OCI-LY1 (cell line): ENCODE measurements at regions not wholly inside any gene's neighbourhood (a gene's known extent, or its start where the extent isn't known, plus 50 kb on each side); places are given as distances from the start of the nearest gene placed in this dataset.

ENCODE experiments used
- H2AFZ ChIP-seq: fragments of 200-600 bp; sonication (generic), shearing (Covaris generic); 2 replicates; pipeline ENCODE4 v1.6.0; 2014; ENCODE audit warnings: antibody characterized with exemption, mild to moderate bottlenecking, low read length
- H3F3A ChIP-seq: fragments of 200-600 bp; sonication (generic), shearing (Covaris generic); 2 replicates; pipeline ENCODE4 v1.6.0; 2014; ENCODE audit warnings: mild to moderate bottlenecking, antibody characterized with exemption, low read length, moderate library complexity; ENCODE audit not compliant: insufficient read depth
- H3K27ac ChIP-seq: fragments of 200-600 bp; sonication (generic); 2 replicates; pipeline ENCODE4 v1.5.1; 2014; ENCODE audit warnings: low read length, mixed run types, mild to moderate bottlenecking, low read depth; ENCODE audit not compliant: poor library complexity, severe bottlenecking
- H3K27me3 ChIP-seq: fragments of 200-600 bp; sonication (generic); 2 replicates; pipeline ENCODE4 v1.6.0; 2014; ENCODE audit warnings: antibody characterized with exemption, mild to moderate bottlenecking, low read length, moderate library complexity; ENCODE audit not compliant: insufficient read depth
- H3K36me3 ChIP-seq: fragments of 200-600 bp; sonication (generic); 2 replicates; pipeline ENCODE4 v1.6.1; 2014; ENCODE audit warnings: mild to moderate bottlenecking, antibody characterized with exemption, low read length, moderate library complexity, mixed read lengths; ENCODE audit not compliant: insufficient read depth
- H3K4me1 ChIP-seq: fragments of 200-600 bp; sonication (generic); 2 replicates; pipeline ENCODE4 v1.5.1; 2014; ENCODE audit warnings: mild to moderate bottlenecking, low read length, moderate library complexity; ENCODE audit not compliant: insufficient read depth, severe bottlenecking
- H3K4me2 ChIP-seq: fragments of 200-600 bp; sonication (generic), shearing (Covaris generic); 2 replicates; pipeline ENCODE4 v1.6.1; 2014; ENCODE audit warnings: low read length
- H3K4me3 ChIP-seq: fragments of 200-600 bp; sonication (generic); 2 replicates; pipeline ENCODE4 v1.5.1; 2014; ENCODE audit warnings: low read length, low read depth, mild to moderate bottlenecking, mixed read lengths; ENCODE audit not compliant: poor library complexity, severe bottlenecking
- H3K79me2 ChIP-seq: fragments of 200-600 bp; shearing (Covaris generic); 2 replicates; pipeline ENCODE4 v1.6.1; 2016; ENCODE audit warnings: mixed run types, low read length, mixed read lengths; ENCODE audit not compliant: insufficient read depth
- H3K9ac ChIP-seq: fragments of 200-600 bp; sonication (generic), shearing (Covaris generic); 2 replicates; pipeline ENCODE4 v1.6.1; 2014; ENCODE audit warnings: mild to moderate bottlenecking, low read length, mixed read lengths
- H3K9me2 ChIP-seq: fragments of 200-600 bp; sonication (generic), shearing (Covaris generic); 2 replicates; pipeline ENCODE4 v1.6.1; 2014; ENCODE audit warnings: low read depth, mild to moderate bottlenecking, low read length, mixed read lengths
- H3K9me3 ChIP-seq: fragments of 200-600 bp; shearing (Covaris generic); 2 replicates; pipeline ENCODE4 v1.6.1; 2014; ENCODE audit warnings: low read length, mixed read lengths
- H4K20me1 ChIP-seq: fragments of 200-600 bp; sonication (generic), shearing (Covaris generic); 2 replicates; pipeline ENCODE4 v1.6.0; 2016; ENCODE audit warnings: mild to moderate bottlenecking, low read length; ENCODE audit not compliant: insufficient read depth
- CTCF ChIP-seq: fragments of 200-600 bp; sonication (generic), shearing (Covaris generic); IDR thresholded peaks from 2 replicates; pipeline ENCODE4 v1.5.1; 2017; ENCODE audit warnings: mild to moderate bottlenecking, antibody characterized with exemption, low read length, moderate library complexity, mixed read lengths
- EZH2 ChIP-seq: fragments of 200-600 bp; sonication (generic), shearing (Covaris generic); IDR thresholded peaks from 2 replicates; pipeline ENCODE4 v1.8.0; 2017; ENCODE audit warnings: borderline replicate concordance, mixed run types, mild to moderate bottlenecking, antibody characterized with exemption, low read length, moderate library complexity, mixed read lengths

- Histone ChIP-seq H3K9me3 (no peaks in the 10 kb centered on the region), H3K79me2 (no peaks in the 10 kb centered on the region), H3K9me2 (no peaks in the 10 kb centered on the region), H3K27me3 (no peaks in the 10 kb centered on the region), H2AFZ (no peak overlapping the region), H4K20me1 (no peaks in the 10 kb centered on the region), H3F3A (no peaks in the 10 kb centered on the region), H3K4me1 (no peaks in the 10 kb centered on the region), H3K9ac (no peak overlapping the region), H3K4me2 (no peak overlapping the region), H3K4me3 (no peak overlapping the region), H3K27ac (no peak overlapping the region), H3K36me3 (no peaks in the 10 kb centered on the region)
- TF ChIP-seq CTCF (no peak), EZH2 (no peak)
These were observed 202.6 kb downstream of the PDCD6IP start for GRCh38 chr3:34001022-34001421.

GRCh38 chr3:34001990-34002389, 203.6 kb downstream of the PDCD6IP start:
- Histone ChIP-seq H3K4me2 (no peak overlapping the region), H3K27me3 (no peaks in the 10 kb centered on the region), H2AFZ (no peak overlapping the region), H3K27ac (no peak overlapping the region), H3K36me3 (no peaks in the 10 kb centered on the region), H4K20me1 (no peaks in the 10 kb centered on the region), H3F3A (no peaks in the 10 kb centered on the region), H3K4me1 (no peaks in the 10 kb centered on the region), H3K9ac (no peak overlapping the region), H3K4me3 (no peak overlapping the region), H3K79me2 (no peaks in the 10 kb centered on the region), H3K9me3 (no peaks in the 10 kb centered on the region), H3K9me2 (no peaks in the 10 kb centered on the region)
- TF ChIP-seq CTCF (no peak), EZH2 (no peak)

GRCh38 chr3:34002569-34003100, 204.2 kb downstream of the PDCD6IP start:
- no peak overlapping the region for H3K4me3 ChIP-seq
- TF ChIP-seq EZH2 (no peak), CTCF (no peak)
- no peaks in the 10 kb centered on the region for H3K9me2 ChIP-seq
- H3K36me3 ChIP-seq = no peaks in the 10 kb centered on the region
- H4K20me1 ChIP-seq = no peaks in the 10 kb centered on the region
- H3K9me3 ChIP-seq = no peaks in the 10 kb centered on the region
- H3K79me2 ChIP-seq = no peaks in the 10 kb centered on the region
- H3K4me2 ChIP-seq = no peak overlapping the region
- H3K9ac ChIP-seq = no peak overlapping the region
- no peaks in the 10 kb centered on the region for H3K27me3 ChIP-seq
- H3K27ac ChIP-seq = no peak overlapping the region
- no peaks in the 10 kb centered on the region for H3K4me1 ChIP-seq
- no peak overlapping the region for H2AFZ ChIP-seq
- H3F3A ChIP-seq = no peaks in the 10 kb centered on the region
